Effector memory CD4-positive, alpha-beta T cell (primary cell): ENCODE measurements at regions not wholly inside any gene's neighbourhood (a gene's known extent, or its start where the extent isn't known, plus 50 kb on each side); places are given as distances from the start of the nearest gene placed in this dataset.

Experiments used
- DNase-seq, 3 donors: peaks; one replicate each; pipeline ENCODE4 v3.0.0-alpha.2; 2020
- H3K27ac ChIP-seq: 2 replicates; pipeline ENCODE4 v1.7.0; 2013; ENCODE audit warnings: mild to moderate bottlenecking, low read length, moderate library complexity; ENCODE audit not compliant: insufficient read depth, poor library complexity, severe bottlenecking
- H3K27me3 ChIP-seq: replicated peaks from 2 replicates; pipeline ENCODE4 v1.7.0; 2013; ENCODE audit warnings: mild to moderate bottlenecking, low read length; ENCODE audit not compliant: insufficient read depth, control insufficient read depth, poor library complexity, severe bottlenecking
- H3K36me3 ChIP-seq: 2 replicates; pipeline ENCODE4 v1.7.0; 2013; ENCODE audit warnings: mild to moderate bottlenecking, low read length, moderate library complexity; ENCODE audit not compliant: control insufficient read depth, insufficient read depth
- H3K4me1 ChIP-seq: 2 replicates; pipeline ENCODE4 v1.7.0; 2013; ENCODE audit warnings: low read length, mild to moderate bottlenecking; ENCODE audit not compliant: control insufficient read depth, insufficient read depth, poor library complexity, severe bottlenecking
- H3K4me3 ChIP-seq: 2 replicates; pipeline ENCODE4 v1.7.0; 2013; ENCODE audit warnings: low read length, low read depth, mild to moderate bottlenecking; ENCODE audit not compliant: insufficient read depth, poor library complexity, severe bottlenecking
- H3K9me3 ChIP-seq: 2 replicates; pipeline ENCODE4 v1.7.0; 2013; ENCODE audit warnings: mild to moderate bottlenecking, low read length, moderate library complexity; ENCODE audit not compliant: control insufficient read depth

GRCh38 chr6:150651808-150652470 lies 52.3 kb downstream of the PLEKHG1 start:
- DNase-seq: no peak
- no peaks in the 10 kb centered on the region for H3K27me3 ChIP-seq
- no peak overlapping the region for H3K27ac ChIP-seq
- no peaks in the 10 kb centered on the region for H3K9me3 ChIP-seq
- H3K4me3 ChIP-seq: no peak overlapping the region
- H3K36me3 ChIP-seq: no peaks in the 10 kb centered on the region
- no peaks in the 10 kb centered on the region for H3K4me1 ChIP-seq

GRCh38 chr6:150652848-150653613 lies 53.3 kb downstream of the PLEKHG1 start:
- H3K27ac ChIP-seq: no peak overlapping the region
- DNase-seq: no peak
- H3K36me3 ChIP-seq: no peaks in the 10 kb centered on the region
- H3K27me3 ChIP-seq: no peaks in the 10 kb centered on the region
- H3K9me3 ChIP-seq: no peaks in the 10 kb centered on the region
- H3K4me3 ChIP-seq: no peak overlapping the region
- no peaks in the 10 kb centered on the region for H3K4me1 ChIP-seq

GRCh38 chr6:150654608-150655007 lies 54.9 kb downstream of the PLEKHG1 start:
- Histone ChIP-seq H3K36me3 (no peaks in the 10 kb centered on the region), H3K4me1 (no peaks in the 10 kb centered on the region)

GRCh38 chr6:150656156-150656555 lies 56.5 kb downstream of the PLEKHG1 start:
- no peaks in the 10 kb centered on the region for H3K4me1 ChIP-seq
- no peaks in the 10 kb centered on the region for H3K9me3 ChIP-seq
- H3K36me3 ChIP-seq: no peaks in the 10 kb centered on the region
- no peaks in the 10 kb centered on the region for H3K27me3 ChIP-seq
- DNase-seq: no peak
- H3K4me3 ChIP-seq: no peak overlapping the region
- H3K27ac ChIP-seq: no peak overlapping the region

More at GRCh38 chr6:150654608-150655007, 54.9 kb downstream of the PLEKHG1 start:
- Histone ChIP-seq H3K27me3 (no peaks in the 10 kb centered on the region), H3K9me3 (no peaks in the 10 kb centered on the region), H3K4me3 (no peak overlapping the region), H3K27ac (no peak overlapping the region)
- DNase-seq: no peak

- no peaks in the 10 kb centered on the region for H3K4me1 ChIP-seq
- H3K9me3 ChIP-seq: no peaks in the 10 kb centered on the region
- H3K4me3 ChIP-seq: no peak overlapping the region
- no peak for DNase-seq
- H3K27me3 ChIP-seq: no peaks in the 10 kb centered on the region
- H3K36me3 ChIP-seq: no peaks in the 10 kb centered on the region
- H3K27ac ChIP-seq: no peak overlapping the region
Observed at GRCh38 chr6:150658421-150658820, 58.7 kb downstream of the PLEKHG1 start.

GRCh38 chr6:150659046-150659763 lies 59.5 kb downstream of the PLEKHG1 start:
- H3K27ac ChIP-seq: no peak overlapping the region
- no peaks in the 10 kb centered on the region for H3K27me3 ChIP-seq
- no peaks in the 10 kb centered on the region for H3K36me3 ChIP-seq
- DNase-seq: no peak
- no peak overlapping the region for H3K4me3 ChIP-seq
- H3K9me3 ChIP-seq: no peaks in the 10 kb centered on the region
- H3K4me1 ChIP-seq: no peaks in the 10 kb centered on the region

- Histone ChIP-seq H3K27me3 (no peaks in the 10 kb centered on the region), H3K9me3 (no peaks in the 10 kb centered on the region), H3K27ac (no peak overlapping the region), H3K4me3 (no peak overlapping the region), H3K4me1 (no peaks in the 10 kb centered on the region), H3K36me3 (no peaks in the 10 kb centered on the region)
- DNase-seq: no peak
Observed at GRCh38 chr6:150661216-150662007, 61.7 kb downstream of the PLEKHG1 start.

- no peak for DNase-seq
- H3K27ac ChIP-seq: no peak overlapping the region
- H3K9me3 ChIP-seq: no peaks in the 10 kb centered on the region
- H3K27me3 ChIP-seq: no peaks in the 10 kb centered on the region
- H3K36me3 ChIP-seq: no peaks in the 10 kb centered on the region
- H3K4me1 ChIP-seq: no peaks in the 10 kb centered on the region
- no peak overlapping the region for H3K4me3 ChIP-seq
Observed at GRCh38 chr6:150662814-150663213, 63.1 kb downstream of the PLEKHG1 start.

- Histone ChIP-seq H3K27ac (no peak overlapping the region), H3K27me3 (no peaks in the 10 kb centered on the region), H3K4me3 (no peak overlapping the region), H3K36me3 (no peaks in the 10 kb centered on the region), H3K9me3 (no peaks in the 10 kb centered on the region), H3K4me1 (no peaks in the 10 kb centered on the region)
- DNase-seq: no peak
Observed at GRCh38 chr6:150664091-150664490, 64.4 kb downstream of the PLEKHG1 start.
